ENCODE measurements at regions not wholly inside any gene's neighbourhood (a gene's known extent, or its start where the extent isn't known, plus 50 kb on each side); places are given as distances from the start of the nearest gene placed in this dataset.

GRCh38 chr2:17299891-17300540, 218.2 kb downstream of the RAD51AP2 start:
- H3K36me3 ChIP-seq (replicated peaks; ENCODE audit: insufficient read depth, low read length): no peaks in the 10 kb centered on the region
- H3K4me2 ChIP-seq (ENCODE audit: low read depth, low read length): no peak overlapping the region
- H3K27ac ChIP-seq (ENCODE audit: low read length): no peak overlapping the region
- H2AFZ ChIP-seq (ENCODE audit: low read length): no peak overlapping the region
- H3K27me3 ChIP-seq (replicated peaks; ENCODE audit: insufficient read depth, low read length): no peaks in the 10 kb centered on the region
- TF ChIP-seq CTCF (IDR thresholded peaks at IDR 0.05; ENCODE audit: low read length) (no peak), EZH2phosphoT487 (IDR thresholded peaks at IDR 0.05; ENCODE audit: low read length) (no peak), EZH2 (optimal IDR thresholded peaks at IDR 0.05; ENCODE audit: low read depth, low read length) (no peak)
- H3K79me2 ChIP-seq (ENCODE audit: low read length): no peaks in the 10 kb centered on the region
- H3K4me3 ChIP-seq (ENCODE audit: low read length): no peak overlapping the region
- DNase-seq: no peak
- no peaks in the 10 kb centered on the region for H4K20me1 ChIP-seq (ENCODE audit: insufficient read depth, low read length)
- no peaks in the 10 kb centered on the region for H3K9me3 ChIP-seq (replicated peaks; ENCODE audit: insufficient read depth, low read length)
- peaks cover 16% of the 10 kb centered on the region for H3K4me1 ChIP-seq (ENCODE audit: low read length)
- H3K9me2 ChIP-seq (replicated peaks; ENCODE audit: insufficient read depth, low read length): no peaks in the 10 kb centered on the region
- H3K9ac ChIP-seq (ENCODE audit: low read length): no peak overlapping the region
- H3F3A ChIP-seq (ENCODE audit: insufficient read depth, low read length): no peaks in the 10 kb centered on the region

- Histone ChIP-seq H3K36me3 (replicated peaks; ENCODE audit: insufficient read depth, low read length) (no peaks in the 10 kb centered on the region), H3K9ac (ENCODE audit: low read length) (no peak overlapping the region), H3K79me2 (ENCODE audit: low read length) (no peaks in the 10 kb centered on the region), H3K4me1 (ENCODE audit: low read length) (peaks cover 11% of the 10 kb centered on the region), H3K27ac (ENCODE audit: low read length) (no peak overlapping the region), H3K27me3 (replicated peaks; ENCODE audit: insufficient read depth, low read length) (no peaks in the 10 kb centered on the region), H3K4me2 (ENCODE audit: low read depth, low read length) (no peak overlapping the region), H3K9me3 (replicated peaks; ENCODE audit: insufficient read depth, low read length) (no peaks in the 10 kb centered on the region), H3K9me2 (replicated peaks; ENCODE audit: insufficient read depth, low read length) (no peaks in the 10 kb centered on the region), H3K4me3 (ENCODE audit: low read length) (no peak overlapping the region), H4K20me1 (ENCODE audit: insufficient read depth, low read length) (no peaks in the 10 kb centered on the region), H3F3A (ENCODE audit: insufficient read depth, low read length) (no peaks in the 10 kb centered on the region), H2AFZ (ENCODE audit: low read length) (no peak overlapping the region)
- TF ChIP-seq EZH2phosphoT487 (IDR thresholded peaks at IDR 0.05; ENCODE audit: low read length): no peak
- no peak for TF ChIP-seq EZH2 (optimal IDR thresholded peaks at IDR 0.05; ENCODE audit: low read depth, low read length)
- TF ChIP-seq CTCF (IDR thresholded peaks at IDR 0.05; ENCODE audit: low read length): no peak
- no peak for DNase-seq
Measured at GRCh38 chr2:17298453-17298852, 219.8 kb downstream of the RAD51AP2 start.

- Histone ChIP-seq H3K79me2 (ENCODE audit: low read length) (no peaks in the 10 kb centered on the region), H3K4me1 (ENCODE audit: low read length) (no peaks in the 10 kb centered on the region), H2AFZ (ENCODE audit: low read length) (no peak overlapping the region), H3K9me2 (replicated peaks; ENCODE audit: insufficient read depth, low read length) (no peaks in the 10 kb centered on the region), H3K4me2 (ENCODE audit: low read depth, low read length) (no peak overlapping the region), H3K27ac (ENCODE audit: low read length) (no peak overlapping the region), H4K20me1 (ENCODE audit: insufficient read depth, low read length) (no peaks in the 10 kb centered on the region), H3K27me3 (replicated peaks; ENCODE audit: insufficient read depth, low read length) (no peaks in the 10 kb centered on the region), H3K4me3 (ENCODE audit: low read length) (no peak overlapping the region), H3K9ac (ENCODE audit: low read length) (no peak overlapping the region), H3K36me3 (replicated peaks; ENCODE audit: insufficient read depth, low read length) (no peaks in the 10 kb centered on the region), H3F3A (ENCODE audit: insufficient read depth, low read length) (no peaks in the 10 kb centered on the region), H3K9me3 (replicated peaks; ENCODE audit: insufficient read depth, low read length) (no peaks in the 10 kb centered on the region)
- no peak for DNase-seq
- TF ChIP-seq CTCF (IDR thresholded peaks at IDR 0.05; ENCODE audit: low read length) (no peak), EZH2 (optimal IDR thresholded peaks at IDR 0.05; ENCODE audit: low read depth, low read length) (no peak), EZH2phosphoT487 (IDR thresholded peaks at IDR 0.05; ENCODE audit: low read length) (no peak)
Measured at GRCh38 chr2:17296686-17297085, 221.6 kb downstream of the RAD51AP2 start.
